IMR-90 (cell line): ENCODE measurements at regions not wholly inside any gene's neighbourhood (a gene's known extent, or its start where the extent isn't known, plus 50 kb on each side); places are given as distances from the start of the nearest gene placed in this dataset.

ENCODE experiments used
- ATAC-seq: fragments of 200-7000 bp; cut with Tn5 transposase; 2 replicates; pipeline ENCODE4 v1.9.1; 2020; ENCODE audit warnings: low read depth, mild to moderate bottlenecking, moderate library complexity
- BruUV-seq: library from RNA; stranded (reverse); fragments of 400-500 nt; replicated peaks from 2 replicates; lab custom pipeline; 2021; lab: Mats Ljungman, UMichigan
- CTCF ChIA-PET: fragments of 300-600 bp; formaldehyde crosslinking; extraction: SDS; loops from one replicate; lab custom pipeline; 2021; ENCODE audit warnings: antibody characterized with exemption; lab: Yijun Ruan, JAX
- POLR2A ChIA-PET: fragments of 300-600 bp; sonication (Branson Sonifier 250); formaldehyde crosslinking; loops from one replicate; lab custom pipeline; 2022; ENCODE audit warnings: antibody characterized with exemption; ENCODE audit not compliant: unreplicated experiment; lab: Charles Lee
- DNase-seq: peaks from one replicate; pipeline ENCODE4 v3.0.0; 2013
- H2AFZ ChIP-seq: replicated peaks from 2 replicates; pipeline ENCODE3; 2013; ENCODE audit warnings: low read length, mild to moderate bottlenecking; ENCODE audit not compliant: poor library complexity
- H2AK5ac ChIP-seq: 2 replicates; pipeline ENCODE4 v1.6.1; 2013; ENCODE audit warnings: low read depth, low read length, inconsistent platforms
- H2AK9ac ChIP-seq: replicated peaks from 2 replicates; pipeline ENCODE3; 2013; ENCODE audit warnings: mild to moderate bottlenecking, low read depth, low read length, moderate library complexity; ENCODE audit not compliant: poor library complexity
- H2BK120ac ChIP-seq: 2 replicates; pipeline ENCODE4 v1.6.1; 2013; ENCODE audit warnings: low read depth, low read length, inconsistent platforms
- H2BK15ac ChIP-seq: 3 replicates; pipeline ENCODE4 v1.6.1; 2013; ENCODE audit warnings: low read depth, low read length, inconsistent platforms
- H2BK20ac ChIP-seq: 2 replicates; pipeline ENCODE4 v1.6.1; 2013; ENCODE audit warnings: low read depth, mild to moderate bottlenecking, inconsistent platforms, low read length, moderate library complexity
- H2BK5ac ChIP-seq: 2 replicates; pipeline ENCODE4 v1.6.1; 2013; ENCODE audit warnings: mild to moderate bottlenecking, low read depth, low read length, inconsistent platforms; ENCODE audit not compliant: poor library complexity, severe bottlenecking
- H3K14ac ChIP-seq: replicated peaks from 2 replicates; pipeline ENCODE4 v1.6.1; 2013; ENCODE audit warnings: low read depth, low read length, inconsistent platforms
- H3K18ac ChIP-seq: 2 replicates; pipeline ENCODE4 v1.6.1; 2013; ENCODE audit warnings: low read depth, low read length, control low read depth
- H3K23ac ChIP-seq: 2 replicates; pipeline ENCODE4 v1.6.1; 2013; ENCODE audit warnings: low read depth, low read length, inconsistent platforms
- H3K27ac ChIP-seq: 2 replicates; pipeline ENCODE4 v1.5.1; 2013; ENCODE audit warnings: mild to moderate bottlenecking, control low read depth, low read length; ENCODE audit not compliant: insufficient read depth
- H3K27me3 ChIP-seq: 2 replicates; pipeline ENCODE4 v1.6.1; 2013; ENCODE audit warnings: low read length; ENCODE audit not compliant: control insufficient read depth, insufficient read depth
- H3K36me3 ChIP-seq: 2 replicates; pipeline ENCODE4 v1.6.1; 2013; ENCODE audit warnings: low read length, mixed read lengths; ENCODE audit not compliant: control insufficient read depth, insufficient read depth
- H3K4ac ChIP-seq: 2 replicates; pipeline ENCODE4 v1.6.1; 2013; ENCODE audit warnings: low read depth, low read length, inconsistent platforms
- H3K4me1 ChIP-seq: 2 replicates; pipeline ENCODE4 v1.6.1; 2013; ENCODE audit warnings: low read length, mixed read lengths; ENCODE audit not compliant: control insufficient read depth, insufficient read depth
- H3K4me2 ChIP-seq: 2 replicates; pipeline ENCODE4 v1.6.1; 2013; ENCODE audit warnings: low read depth, mild to moderate bottlenecking, control low read depth, low read length, moderate library complexity
- H3K4me3 ChIP-seq: 2 replicates; pipeline ENCODE4 v1.5.1; 2013; ENCODE audit warnings: low read depth, mild to moderate bottlenecking, control low read depth, low read length, moderate library complexity; ENCODE audit not compliant: insufficient read depth
- H3K56ac ChIP-seq: 2 replicates; pipeline ENCODE4 v1.6.1; 2013; ENCODE audit warnings: low read length, inconsistent platforms; ENCODE audit not compliant: insufficient read depth; ENCODE audit errors: extremely low read depth
- H3K79me1 ChIP-seq, 2 experiments: 2 replicates each; pipeline ENCODE4 v1.6.1; 2013; ENCODE audit warnings: low read length in 2 of 2, inconsistent platforms in 1 of 2, low read depth in 1 of 2
- H3K9ac ChIP-seq: 2 replicates; pipeline ENCODE4 v1.6.1; 2013; ENCODE audit warnings: low read depth, low read length, control low read depth
- H3K9me1 ChIP-seq: 2 replicates; pipeline ENCODE4 v1.6.1; 2013; ENCODE audit warnings: low read length, inconsistent platforms; ENCODE audit not compliant: insufficient read depth
- H3K9me3 ChIP-seq: 2 replicates; pipeline ENCODE4 v1.6.1; 2013; ENCODE audit warnings: low read length; ENCODE audit not compliant: control insufficient read depth, insufficient read depth
- H4K20me1 ChIP-seq: 2 replicates; pipeline ENCODE4 v1.6.1; 2013; ENCODE audit warnings: low read length, inconsistent platforms; ENCODE audit not compliant: insufficient read depth
- H4K5ac ChIP-seq: 2 replicates; pipeline ENCODE4 v1.6.1; 2013; ENCODE audit warnings: mild to moderate bottlenecking, low read depth, low read length, control low read depth
- H4K8ac ChIP-seq, 2 experiments: 2 replicates each; pipeline ENCODE4 v1.6.1; 2013; ENCODE audit warnings: low read depth in 2 of 2, low read length in 2 of 2, control low read depth in 1 of 2, inconsistent platforms in 1 of 2
- H4K91ac ChIP-seq: 2 replicates; pipeline ENCODE4 v1.6.1; 2013; ENCODE audit warnings: low read depth, low read length, inconsistent platforms; ENCODE audit not compliant: insufficient read depth
- BHLHE40 ChIP-seq: fragments of 150-350 bp; IDR thresholded peaks from 2 replicates; pipeline ENCODE4 v1.6.1; 2016; ENCODE audit warnings: mild to moderate bottlenecking, low read depth, low read length
- CEBPB ChIP-seq: IDR thresholded peaks from 2 replicates; pipeline ENCODE4 v1.6.1; 2012; ENCODE audit warnings: low read depth, low read length, improper control_type of control experiment
- CHD1 ChIP-seq: IDR thresholded peaks from 2 replicates; pipeline ENCODE4 v1.6.1; 2012; ENCODE audit warnings: low read depth, low read length, improper control_type of control experiment
- NFE2L2 ChIP-seq: fragments of 150-350 bp; IDR thresholded peaks from 2 replicates; pipeline ENCODE4 v1.6.1; 2016; ENCODE audit warnings: low read depth, mild to moderate bottlenecking, low read length
- POLR2A ChIP-seq: IDR thresholded peaks from 2 replicates; pipeline ENCODE4 v1.6.1; 2012; ENCODE audit warnings: mild to moderate bottlenecking, low read depth, low read length
- RAD21 ChIP-seq: IDR thresholded peaks from 2 replicates; pipeline ENCODE4 v1.6.1; 2012; ENCODE audit warnings: low read length, improper control_type of control experiment
- WGBS, 2 experiments: methylation state at CpG; one replicate each; pipeline versions ENCODE4 v1.1.5 to v1.1.7; 2013; ENCODE audit warnings: missing lambda C conversion rate in 2 of 2; ENCODE audit not compliant: insufficient read length in 1 of 2; ENCODE audit errors: extremely low coverage in 2 of 2; 5-methylcytosine and 5-hydroxymethylcytosine counted together
- dilution Hi-C: fragments of 300-500 bp; cut with HindIII; formaldehyde crosslinking; loops from one replicate; pipeline ENCODE4 v1.14.3; 2018; ENCODE audit warnings: low sequenced_read_pairs; ENCODE audit not compliant: unreplicated experiment
- in situ Hi-C: fragments of 300-500 bp; cut with MboI; formaldehyde crosslinking; loops from 3 replicates; pipeline ENCODE4 v1.14.3; 2019; ENCODE audit warnings: low sequenced_read_pairs, inconsistent platforms, mixed read lengths
- intact Hi-C: fragments of 100-400 bp; cut with micrococcal nuclease; formaldehyde crosslinking; loops from 2 replicates; pipeline ENCODE4 v1.10.0; 2022

DNA sequence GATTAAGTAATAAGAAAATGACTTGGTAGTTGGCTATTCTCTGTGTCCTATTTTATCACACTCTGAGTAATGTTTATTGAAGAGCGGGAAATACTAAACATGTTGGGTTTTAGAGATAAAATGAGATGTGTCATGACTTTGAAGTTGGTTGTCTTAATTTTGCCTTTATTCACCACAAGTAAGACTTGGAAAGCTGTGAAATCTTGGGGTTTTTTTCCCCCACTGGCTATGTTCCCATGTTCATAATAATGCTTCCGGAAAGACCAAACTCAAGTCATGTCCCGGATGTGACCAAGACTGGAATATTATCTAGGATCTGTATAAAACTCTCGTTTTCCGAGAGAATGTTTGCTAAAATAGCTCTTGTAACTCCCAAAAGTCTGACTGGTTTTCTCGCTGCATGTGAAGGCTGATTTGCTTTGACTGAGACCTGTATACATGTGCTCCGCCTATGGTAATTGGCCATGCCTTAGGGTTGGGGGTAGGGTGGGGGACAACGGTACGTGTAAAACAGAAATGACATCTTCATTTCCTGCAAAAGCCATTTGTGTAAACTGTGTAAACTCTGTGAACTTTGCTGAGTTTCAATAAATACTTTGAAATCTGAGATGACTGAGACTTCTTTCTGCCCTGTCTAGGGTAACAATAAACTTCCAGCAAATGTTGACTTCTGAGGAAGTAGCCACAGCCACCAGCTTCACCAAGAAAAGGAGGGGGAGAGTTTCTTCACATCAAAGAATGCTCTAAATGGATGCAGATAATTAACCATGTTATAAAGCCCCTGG, 169.6 kb downstream of the ZNF365 start (continued):
- no peak for TF ChIP-seq CHD1

DNA sequence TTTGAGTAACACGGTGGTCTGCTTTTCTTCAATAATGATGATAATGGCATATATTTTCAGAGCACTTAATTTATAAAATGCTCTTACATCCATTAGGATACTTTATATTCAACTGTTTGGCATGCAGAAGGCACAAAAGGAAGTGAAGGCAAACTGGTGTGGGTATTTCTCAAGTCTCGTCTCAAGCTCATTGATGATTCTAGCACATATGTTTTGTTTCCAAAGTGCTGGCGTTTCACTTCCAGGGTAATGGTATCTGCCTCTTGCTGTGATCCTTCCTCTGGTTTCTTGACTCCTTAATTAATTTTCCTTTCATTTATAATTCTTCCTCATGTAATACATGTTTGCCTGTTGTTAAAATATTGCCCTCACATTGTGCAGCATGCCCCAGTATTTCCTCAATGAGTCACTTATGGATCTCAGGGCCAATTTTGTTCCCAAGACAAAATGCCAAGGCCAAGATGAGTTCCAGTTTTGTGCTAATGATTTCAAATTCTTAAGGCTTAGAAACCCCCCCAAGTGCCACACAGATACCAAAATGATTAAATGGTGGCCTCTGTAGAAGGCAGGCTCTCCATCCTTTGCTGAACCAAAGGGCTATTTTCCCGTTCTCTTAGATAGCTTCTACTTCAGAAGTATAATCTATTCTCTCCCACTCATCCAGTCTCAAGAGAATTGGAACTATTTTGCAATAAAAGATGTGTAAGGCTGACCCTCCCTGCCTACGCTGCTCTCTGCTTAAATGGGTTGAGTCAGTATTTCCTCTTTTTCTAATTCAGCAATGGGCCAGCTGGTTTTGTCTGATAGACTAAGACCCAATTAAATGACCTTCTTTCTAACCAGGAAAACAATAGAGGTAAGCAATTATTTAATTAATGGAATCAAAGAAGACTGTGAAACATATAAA, 171.2 kb downstream of the ZNF365 start:
- no peak overlapping the region for H2AFZ ChIP-seq
- H3K9me3 ChIP-seq = 0 out of 2 replicates have a peak, but pooled peaks cover 2% of the 10 kb centered on the region
- no peak overlapping the region for H4K5ac ChIP-seq
- H3K23ac ChIP-seq = no peak overlapping the region
- no peak overlapping the region for H2BK20ac ChIP-seq
- peak; percentile 39 for DNase-seq
- no peak overlapping the region for H3K27ac ChIP-seq
- H3K4me3 ChIP-seq = no peak overlapping the region
- H2AK9ac ChIP-seq = no peak overlapping the region
- TF ChIP-seq RAD21 (no peak), CEBPB (peak; percentile 59; the same call in 1 of the 2 replicates), BHLHE40 (no peak), NFE2L2 (no peak), POLR2A (no peak)
- no peak overlapping the region for H3K4me2 ChIP-seq
- H4K91ac ChIP-seq = no peak overlapping the region
- H3K4ac ChIP-seq = no peak overlapping the region
- in situ Hi-C loops = no loop called here
- ChIA-PET CTCF (no interaction called here), POLR2A (no interaction called here)
- no peak overlapping the region for H3K14ac ChIP-seq
- H3K4me1 ChIP-seq = peaks cover 2% of the 10 kb centered on the region; the same call in 1 of the 2 replicates
- no peak overlapping the region for H2BK5ac ChIP-seq
- H4K8ac ChIP-seq = no peak overlapping the region
- no peak overlapping the region for H3K56ac ChIP-seq
- no peak overlapping the region for H2AK5ac ChIP-seq
- H4K20me1 ChIP-seq = no peaks in the 10 kb centered on the region
- BruUV-seq = no TSS peak
- H3K18ac ChIP-seq = no peak overlapping the region
- H3K36me3 ChIP-seq = no peaks in the 10 kb centered on the region
- 86% methylated on average over 1 of the region's 5 CpGs; no CpG with 5 or more reads in 1 of the 2 experiments for WGBS, 2 experiments
- no peaks in the 10 kb centered on the region for H3K9me1 ChIP-seq
- ATAC-seq = no peak
- H3K27me3 ChIP-seq = peaks cover 11% of the 10 kb centered on the region
- H3K79me1 ChIP-seq = no peaks in the 10 kb centered on the region
- no peak overlapping the region for H2BK120ac ChIP-seq
- H3K9ac ChIP-seq = no peak overlapping the region
- intact Hi-C loops = no loop called here
- no peak overlapping the region for H2BK15ac ChIP-seq
- dilution Hi-C loops = no loop called here
